ENCODE measurements at regions not wholly inside any gene's neighbourhood (a gene's known extent, or its start where the extent isn't known, plus 50 kb on each side); places are given as distances from the start of the nearest gene placed in this dataset.
A peak's percentile ranks its signal among the peaks of the same experiment; 100 is the strongest.
"Not testable (repeated sequence)": the region's sequence is repeated elsewhere in the genome, so short reads cannot be mapped to it uniquely, and the experiment has no call there.

DNA sequence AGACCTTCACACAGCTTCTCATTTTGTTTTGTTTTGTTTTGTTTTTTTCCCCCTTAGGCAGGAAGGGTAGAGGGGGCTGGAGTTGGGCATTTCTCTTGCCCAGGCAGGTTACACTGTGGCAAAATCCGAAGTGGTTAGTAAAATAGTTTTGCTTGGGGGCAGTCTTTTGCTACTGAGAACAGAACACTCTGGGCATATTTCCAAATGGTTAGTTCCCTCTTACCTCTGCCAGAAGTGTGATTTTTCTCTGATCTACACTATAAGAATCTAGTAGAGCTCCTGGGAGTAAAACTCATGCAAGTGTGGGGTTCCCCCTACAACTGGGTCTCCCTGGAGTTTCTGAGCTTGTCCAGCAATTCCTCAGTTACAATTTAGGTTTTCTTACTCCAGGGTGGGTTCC is 61.7 kb downstream of the NPS start:
- no peak for DNase-seq

DNA sequence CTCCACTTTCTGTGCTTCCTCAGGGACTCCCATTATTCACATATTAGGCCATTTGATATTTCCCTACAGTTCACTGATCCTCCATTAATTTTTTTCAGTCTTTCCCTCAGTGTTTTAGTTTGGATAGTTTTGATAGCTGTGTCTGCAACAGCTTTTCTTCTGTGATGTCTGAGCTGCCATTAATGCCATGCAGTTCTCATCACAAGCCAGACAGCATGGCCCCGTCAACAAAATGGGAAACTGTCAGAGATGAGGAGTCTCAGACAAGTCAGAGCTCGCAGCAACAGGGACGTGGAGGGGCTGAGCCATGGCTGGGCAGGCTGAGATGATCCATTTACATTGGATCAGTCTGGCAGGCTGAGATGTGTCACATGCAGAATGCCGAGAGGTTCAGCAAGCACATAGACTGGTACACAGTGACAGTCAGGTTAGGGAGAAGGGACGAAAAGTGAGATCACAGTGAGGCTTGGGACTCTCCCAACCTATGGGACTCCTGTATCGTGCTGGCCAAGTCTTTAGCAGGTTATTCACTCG is 65.4 kb downstream of the NPS start:
- DNase-seq = no peak

DNA sequence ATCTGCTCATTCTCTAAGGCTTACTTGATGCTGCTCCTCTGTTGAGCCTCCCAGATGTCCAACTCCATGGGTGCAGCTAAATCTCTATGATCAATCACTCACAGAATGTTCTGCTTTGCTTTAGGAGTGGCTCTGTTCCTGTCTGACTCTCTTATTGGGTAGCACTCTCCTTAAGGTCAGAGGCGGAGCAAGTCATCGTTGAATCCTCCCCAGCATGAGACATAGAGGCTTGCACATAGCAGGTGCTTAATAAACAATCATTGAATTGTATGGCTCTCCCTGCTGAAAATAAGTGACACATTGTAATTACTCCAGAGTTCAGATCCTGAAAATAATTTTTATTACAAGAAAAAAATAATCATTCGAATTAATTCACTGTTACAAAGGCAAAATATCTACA is 69.7 kb downstream of the NPS start:
- DNase-seq = no peak

DNA sequence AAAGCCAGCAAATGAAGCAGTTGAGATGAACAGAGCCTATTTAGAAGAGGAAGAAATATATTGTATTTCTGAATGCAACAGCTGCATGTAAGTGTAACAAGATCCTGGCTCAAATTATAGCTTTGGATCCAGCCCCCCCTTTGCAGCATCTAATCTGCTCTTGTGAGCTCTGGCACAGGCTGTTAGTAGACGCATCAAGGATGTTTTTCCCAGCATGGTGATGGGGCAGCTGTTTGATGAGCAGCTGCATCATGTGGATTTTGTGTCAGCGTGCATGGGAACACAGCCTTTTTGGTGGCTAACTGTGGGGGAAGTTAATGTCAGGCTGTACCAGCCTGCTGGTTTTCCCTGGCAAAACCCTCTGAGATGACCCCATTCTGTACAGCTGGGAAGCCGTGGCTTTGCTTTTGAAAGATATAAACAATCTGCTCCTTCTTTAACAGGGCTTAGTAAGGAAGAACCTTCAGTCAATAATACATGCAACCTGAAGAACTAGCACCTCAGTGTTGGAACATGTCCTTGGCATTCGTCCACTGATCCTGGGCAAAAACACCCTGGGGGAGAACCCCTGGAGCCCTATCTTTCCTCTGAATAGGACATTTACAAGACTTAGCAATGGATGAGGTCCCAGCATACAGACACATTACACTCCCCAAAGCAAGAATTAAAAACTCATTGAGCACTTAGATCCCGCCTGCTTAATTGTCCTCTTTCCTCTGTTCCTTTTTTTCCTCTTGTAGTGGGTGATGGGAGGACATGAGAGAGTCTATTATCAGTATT is 70.6 kb downstream of the NPS start:
- no peak for DNase-seq

DNA sequence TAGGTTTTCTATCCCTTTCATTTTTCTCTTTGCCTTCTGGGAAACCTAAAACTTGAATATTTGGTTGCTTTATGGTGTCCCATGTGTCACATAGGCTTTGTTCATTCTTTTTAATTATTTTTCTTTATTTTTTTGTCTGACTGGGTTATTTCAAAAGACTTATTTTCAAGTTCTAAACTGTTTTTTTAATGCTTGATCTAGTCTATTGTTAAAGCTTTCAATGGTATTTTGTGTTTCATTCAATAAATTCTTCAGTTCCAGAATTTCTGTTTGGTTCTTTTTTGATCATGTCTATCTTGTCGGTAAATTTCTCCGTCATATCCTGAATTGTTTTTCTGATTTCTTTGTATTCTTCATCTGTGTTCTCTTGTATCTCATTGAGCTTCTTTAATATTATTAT is 86.8 kb downstream of the NPS start:
- no peak for DNase-seq

DNA sequence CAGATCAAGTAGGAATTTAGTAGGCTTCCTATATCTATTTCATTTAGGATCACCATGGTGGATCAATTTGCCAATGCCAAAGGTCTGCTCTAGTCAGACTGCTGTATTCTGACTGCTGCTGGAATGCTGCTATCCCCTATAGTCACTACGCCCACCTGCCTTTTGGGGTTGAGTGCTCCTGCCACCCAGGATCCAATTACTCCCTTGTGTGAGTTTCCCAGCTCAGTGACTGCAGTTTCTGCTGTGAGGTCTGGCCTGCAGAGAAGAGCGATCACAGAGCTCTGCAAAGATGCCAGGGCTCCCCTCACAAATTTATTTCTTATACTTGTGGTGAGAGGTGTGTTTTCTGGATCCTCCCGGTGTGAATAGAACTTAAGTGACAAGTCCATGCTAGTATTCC is 88.1 kb upstream of the FOXI2 start:
- DNase-seq = no peak

DNA sequence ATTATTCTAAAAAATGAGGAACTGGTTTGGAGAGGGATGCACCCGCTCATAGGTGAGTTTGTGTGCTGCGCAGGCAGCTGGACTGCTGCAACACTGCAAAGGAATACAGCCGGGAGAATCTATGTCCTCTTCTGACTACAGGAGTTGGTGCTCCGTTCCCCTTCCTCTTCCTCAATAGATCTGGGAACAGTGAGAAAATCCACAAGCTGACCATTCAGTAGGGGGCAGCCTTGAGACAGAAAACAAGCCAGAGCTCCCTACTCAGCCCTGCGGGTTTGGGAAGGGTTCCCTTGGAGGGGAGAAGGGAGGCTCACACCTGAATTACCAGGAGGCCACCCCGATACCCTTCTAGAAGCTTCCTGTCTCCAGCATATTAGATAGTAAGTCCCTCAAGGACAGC is 87.3 kb upstream of the FOXI2 start:
- DNase-seq = peak; percentile 2

DNA sequence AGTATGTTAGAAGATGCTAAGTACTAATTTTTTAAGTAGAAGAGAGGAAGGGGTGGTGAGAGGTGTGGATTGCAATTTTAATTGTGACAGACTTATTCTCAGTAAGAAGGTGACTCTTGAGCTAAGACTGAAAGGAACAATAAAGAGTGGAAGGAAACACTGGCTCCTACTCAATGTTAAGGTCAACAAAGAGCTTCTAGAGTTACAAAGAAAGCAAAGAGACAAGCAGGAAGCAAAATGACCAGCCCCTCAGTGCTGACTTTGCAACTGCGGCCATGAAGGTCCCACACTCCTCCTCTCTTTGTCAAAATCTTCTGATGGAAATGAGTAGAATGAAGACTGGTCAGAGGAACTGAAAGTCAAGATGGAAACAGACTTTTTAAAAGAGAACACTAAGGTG is 79.9 kb upstream of the FOXI2 start:
- no peak for DNase-seq

DNA sequence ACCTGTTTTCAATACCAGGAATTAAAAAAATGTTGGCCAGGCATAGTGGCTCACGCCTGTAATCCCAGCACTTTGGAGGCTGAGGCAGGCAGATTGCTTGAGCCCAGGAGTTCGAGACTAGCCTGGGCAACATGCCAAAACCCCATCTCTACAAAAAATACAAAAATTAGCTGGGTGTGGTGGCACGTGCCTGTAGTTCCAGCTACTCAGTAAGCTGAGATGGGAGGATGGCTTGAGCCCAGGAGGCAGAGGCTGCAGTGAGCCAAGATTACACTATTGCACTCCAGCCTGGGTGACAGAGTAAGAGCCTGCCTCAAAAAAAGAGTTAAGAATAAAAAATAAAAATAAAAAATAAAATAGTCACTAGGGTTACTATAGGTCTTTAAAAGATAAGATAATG is 60.6 kb upstream of the FOXI2 start:
- DNase-seq = not testable (repeated sequence)

DNA sequence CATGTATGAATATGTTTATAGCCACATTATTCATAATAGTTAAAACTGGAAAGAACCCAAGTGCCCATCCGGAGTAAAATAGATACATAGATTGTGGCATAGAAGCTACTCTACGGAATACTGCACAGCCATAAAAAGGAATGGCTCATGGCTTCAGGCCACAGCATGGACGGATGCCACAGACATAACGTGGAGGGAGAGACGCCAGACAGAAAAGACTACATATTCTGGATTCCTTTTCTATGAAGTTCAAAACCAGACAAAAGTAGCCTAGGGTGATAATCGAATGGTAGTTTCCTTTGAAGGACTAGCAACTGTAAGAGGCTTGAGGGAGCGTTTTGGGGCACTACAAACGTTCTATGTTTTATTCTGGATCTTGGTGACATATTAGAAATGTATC is 58.9 kb upstream of the FOXI2 start:
- DNase-seq = no peak

DNA sequence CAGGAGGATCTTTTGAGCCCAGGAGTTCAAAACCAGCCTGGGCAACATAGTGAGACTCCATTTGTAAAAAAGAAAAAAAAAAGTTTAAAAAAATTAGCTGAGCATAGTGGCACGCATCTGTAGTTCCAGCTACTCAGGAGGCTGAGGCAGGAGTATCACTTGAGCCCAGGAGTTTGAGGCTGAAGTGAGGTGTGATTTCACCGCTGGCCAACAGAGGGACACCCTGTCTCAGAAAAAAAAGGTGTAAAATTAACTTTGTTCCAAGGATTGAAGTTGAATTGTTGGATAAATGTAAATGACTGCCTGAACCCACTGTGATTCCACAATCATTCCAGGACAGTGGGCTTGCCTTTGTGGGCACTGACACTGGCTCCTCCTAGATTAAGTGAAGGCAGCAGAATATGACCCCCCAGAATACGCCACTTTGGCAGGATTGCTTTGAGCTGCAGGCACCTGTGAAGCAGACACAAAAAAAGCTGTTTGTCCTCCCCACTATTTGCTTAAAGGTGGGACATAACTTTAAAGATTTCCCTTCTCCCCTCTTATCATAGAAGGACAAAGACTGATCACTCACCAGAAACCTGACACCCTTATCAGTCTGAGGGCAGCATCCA is 57.2 kb upstream of the FOXI2 start:
- no peak for DNase-seq
